Suppressor macrophage treated with lipopolysaccharide for 4 hours (primary cell): ENCODE measurements at regions not wholly inside any gene's neighbourhood (a gene's known extent, or its start where the extent isn't known, plus 50 kb on each side); places are given as distances from the start of the nearest gene placed in this dataset.
A peak's percentile ranks its signal among the peaks of the same experiment; 100 is the strongest.

Experiments
- DNase-seq: peaks from one replicate; pipeline ENCODE4 v3.0.0-alpha.2; 2020

DNA sequence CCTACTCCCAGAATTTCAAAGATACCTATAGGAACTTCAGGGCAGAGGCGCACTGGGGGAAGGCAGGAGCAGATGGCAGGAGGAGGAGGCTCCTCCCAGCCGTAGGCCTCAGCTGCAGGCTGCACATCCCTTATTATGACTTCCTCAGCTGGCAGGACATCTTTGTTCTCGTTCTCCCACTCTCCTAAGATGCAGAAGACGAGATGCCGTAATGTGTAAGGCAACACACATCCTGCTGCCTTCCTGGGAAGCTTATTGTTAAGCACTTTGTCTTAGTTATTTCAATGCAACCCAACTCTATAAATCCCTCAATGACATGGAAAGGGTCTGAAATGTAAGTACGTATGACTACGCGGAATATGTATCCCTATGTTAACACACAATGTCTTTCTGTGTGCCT, 599.8 kb upstream of the MGMT start:
- no peak for DNase-seq

DNA sequence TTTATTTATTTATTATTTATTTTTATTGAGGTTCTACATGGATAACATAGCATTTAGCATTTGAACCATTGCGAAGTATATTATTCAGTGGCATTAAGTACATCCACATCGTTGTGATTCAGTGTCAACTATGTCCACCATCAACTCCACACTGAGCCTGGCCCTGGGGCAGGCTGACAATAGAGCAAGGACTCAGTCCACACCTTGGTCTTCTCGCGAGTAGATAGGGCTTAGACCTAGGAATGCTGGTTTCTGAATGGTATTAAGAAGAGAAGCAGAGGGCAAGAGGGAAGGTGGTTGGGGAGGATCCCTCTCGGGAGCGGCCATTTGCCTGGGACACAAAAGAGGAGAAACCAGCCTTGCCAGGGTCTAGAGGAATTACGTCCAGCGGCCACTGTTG, 599.2 kb upstream of the MGMT start:
- DNase-seq = no peak

DNA sequence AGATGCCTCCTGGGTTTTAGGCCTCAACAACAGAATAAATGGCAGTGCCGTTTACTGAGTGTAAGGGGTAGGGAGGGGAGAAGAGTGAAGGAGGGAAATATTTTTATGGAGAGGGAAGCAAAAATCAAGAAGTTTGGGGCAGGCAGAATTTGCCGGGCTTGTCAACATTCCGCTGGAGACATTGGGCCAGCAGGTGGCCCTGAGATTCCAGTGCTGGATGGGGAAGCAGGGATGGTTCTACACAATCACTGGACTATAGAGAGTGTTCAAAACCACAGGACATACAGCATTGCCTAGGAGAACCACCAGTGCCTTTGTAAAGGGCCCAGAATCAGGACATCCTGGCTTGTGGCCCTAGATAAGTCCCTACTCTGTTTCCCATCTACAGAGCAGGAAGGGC, 598.6 kb upstream of the MGMT start:
- DNase-seq = no peak

DNA sequence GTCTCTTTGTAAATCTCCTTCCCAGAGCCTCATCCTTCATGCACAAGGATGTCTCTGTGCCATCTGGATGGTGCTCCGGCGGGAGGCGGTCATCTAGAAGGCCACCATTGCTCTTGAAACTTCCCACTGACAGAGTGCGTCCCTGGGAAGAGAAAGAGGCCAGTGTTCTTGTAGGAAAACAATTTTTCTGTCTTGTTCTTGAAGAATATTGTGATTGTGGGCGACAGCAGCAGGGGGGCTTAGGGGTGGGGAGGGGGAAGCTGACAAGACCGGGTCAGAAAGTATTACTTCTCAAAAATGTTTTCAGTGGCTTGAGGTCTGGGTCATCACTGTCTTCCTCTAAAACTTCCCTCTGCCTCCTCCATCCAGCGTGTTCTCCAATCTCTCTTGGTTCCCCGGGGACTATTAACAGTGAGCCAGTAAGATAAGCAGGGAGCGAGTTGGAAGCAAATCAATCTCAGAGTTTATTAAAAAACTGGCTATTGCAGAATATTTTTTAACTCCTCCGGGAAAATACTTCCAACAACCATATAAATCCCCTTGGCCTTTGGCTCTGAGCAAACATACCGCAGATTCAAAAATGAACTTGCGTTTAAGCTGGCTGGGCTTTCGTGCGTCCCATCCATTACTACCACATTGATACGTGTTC, 597.8 kb upstream of the MGMT start:
- no peak for DNase-seq

DNA sequence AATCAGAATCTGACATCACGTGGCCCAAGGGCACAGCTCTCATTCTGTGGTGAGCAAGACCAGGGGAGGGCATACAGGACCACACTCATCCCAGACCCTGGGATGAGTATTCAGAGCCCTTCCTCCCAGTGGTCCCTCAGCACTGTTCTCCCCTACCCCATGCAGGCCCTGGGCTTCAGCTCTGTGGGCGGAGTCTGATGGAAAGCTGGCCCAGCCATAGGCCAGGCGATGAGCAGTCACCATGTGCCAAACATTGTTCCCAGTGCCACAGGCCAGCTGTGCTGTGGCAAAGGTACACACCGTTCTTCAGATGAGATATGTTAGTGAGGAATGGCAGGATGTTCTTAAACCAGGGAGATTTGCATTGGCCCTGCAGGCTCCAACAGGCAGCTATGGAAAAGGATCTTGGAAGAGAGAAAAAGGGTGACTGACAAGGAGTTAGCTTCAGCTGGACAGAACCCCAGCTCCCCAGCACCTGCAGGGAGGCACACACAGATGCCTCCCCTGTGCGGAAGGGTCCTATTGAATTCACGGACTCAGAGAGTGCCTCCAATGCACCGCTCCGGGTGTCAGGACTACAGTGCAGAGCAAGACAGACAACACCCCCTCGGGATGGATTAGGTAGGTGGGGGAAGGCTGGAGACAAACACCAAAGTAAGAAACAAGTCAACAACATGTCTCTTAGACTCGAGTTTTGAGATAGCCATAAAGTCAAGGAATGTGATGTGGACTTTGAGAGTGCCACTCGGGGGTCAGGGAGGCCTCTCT, 596.0 kb upstream of the MGMT start:
- no peak for DNase-seq

DNA sequence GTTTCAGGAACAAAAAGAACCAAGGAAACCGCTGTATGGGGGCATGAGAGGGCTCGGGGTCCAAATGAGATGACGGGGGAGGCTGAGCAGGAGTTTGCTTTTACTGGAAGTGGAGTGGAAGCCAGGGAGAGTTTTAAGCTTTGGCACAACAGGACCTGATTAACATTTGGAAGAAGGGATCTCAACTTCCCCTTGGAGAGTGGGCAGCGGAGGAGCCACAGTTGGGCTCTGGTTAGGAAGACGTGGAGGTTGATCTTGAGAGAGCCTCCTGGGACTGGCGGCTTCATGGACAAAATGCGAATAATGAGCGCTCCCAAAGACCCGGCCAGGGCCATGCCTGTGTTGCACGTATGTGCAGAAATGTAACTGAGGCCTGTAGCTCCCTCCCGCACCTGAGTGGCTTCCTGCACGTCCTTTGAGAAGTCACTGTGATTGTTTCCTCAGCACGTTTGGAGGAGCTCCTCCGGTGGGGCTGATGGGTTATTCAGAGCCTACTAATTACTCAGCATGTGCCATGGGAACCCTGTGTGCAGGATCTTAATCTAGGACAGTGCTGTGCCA, 595.3 kb upstream of the MGMT start:
- no peak for DNase-seq

DNA sequence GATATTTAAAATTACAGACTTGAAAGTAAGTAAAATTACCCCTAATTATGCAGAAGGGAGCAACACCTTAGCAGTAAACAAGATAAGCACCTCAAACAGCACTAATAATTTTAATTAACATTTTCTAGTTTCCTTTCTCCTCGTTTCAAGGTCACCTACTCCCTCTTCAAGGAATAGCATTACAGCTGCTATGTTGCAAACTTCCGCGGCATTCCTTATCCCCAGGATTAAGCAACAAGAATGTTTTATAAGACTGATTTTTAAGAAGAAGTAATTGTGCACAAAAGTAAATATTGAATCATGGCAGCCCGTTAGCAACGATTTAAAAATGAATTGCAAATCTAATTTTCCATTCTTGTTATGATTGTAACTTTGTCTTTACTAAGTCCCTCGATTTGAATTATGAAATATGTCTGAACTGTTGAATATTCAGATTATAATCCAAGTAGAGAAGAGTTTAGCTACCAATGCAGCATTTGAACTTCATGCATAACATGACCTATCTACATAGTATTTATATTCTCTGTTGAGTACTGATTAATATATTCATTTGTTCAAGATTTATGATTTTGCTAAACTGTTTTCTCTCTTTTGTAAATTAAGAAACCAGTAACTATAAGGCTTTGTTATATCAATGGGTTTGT, 593.5 kb upstream of the MGMT start:
- no peak for DNase-seq

DNA sequence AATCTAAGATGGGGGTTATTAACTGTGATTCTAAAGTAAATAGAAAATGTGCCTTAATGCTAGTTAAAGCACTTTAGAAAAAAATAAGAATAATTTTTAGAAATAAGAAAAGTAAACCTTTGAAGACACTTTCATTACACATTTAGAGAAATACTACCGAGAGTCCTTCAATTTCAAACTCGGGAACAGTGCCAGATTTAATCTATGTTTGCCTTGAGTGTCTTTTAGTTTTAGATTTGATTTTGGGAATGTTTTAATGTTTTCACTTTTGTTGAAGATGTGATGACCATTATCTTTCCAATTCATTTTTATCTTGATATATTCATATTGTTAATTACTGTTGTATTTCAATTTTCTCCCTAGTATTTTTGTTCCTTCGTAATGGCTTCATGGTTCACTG, 592.7 kb upstream of the MGMT start:
- DNase-seq = no peak

DNA sequence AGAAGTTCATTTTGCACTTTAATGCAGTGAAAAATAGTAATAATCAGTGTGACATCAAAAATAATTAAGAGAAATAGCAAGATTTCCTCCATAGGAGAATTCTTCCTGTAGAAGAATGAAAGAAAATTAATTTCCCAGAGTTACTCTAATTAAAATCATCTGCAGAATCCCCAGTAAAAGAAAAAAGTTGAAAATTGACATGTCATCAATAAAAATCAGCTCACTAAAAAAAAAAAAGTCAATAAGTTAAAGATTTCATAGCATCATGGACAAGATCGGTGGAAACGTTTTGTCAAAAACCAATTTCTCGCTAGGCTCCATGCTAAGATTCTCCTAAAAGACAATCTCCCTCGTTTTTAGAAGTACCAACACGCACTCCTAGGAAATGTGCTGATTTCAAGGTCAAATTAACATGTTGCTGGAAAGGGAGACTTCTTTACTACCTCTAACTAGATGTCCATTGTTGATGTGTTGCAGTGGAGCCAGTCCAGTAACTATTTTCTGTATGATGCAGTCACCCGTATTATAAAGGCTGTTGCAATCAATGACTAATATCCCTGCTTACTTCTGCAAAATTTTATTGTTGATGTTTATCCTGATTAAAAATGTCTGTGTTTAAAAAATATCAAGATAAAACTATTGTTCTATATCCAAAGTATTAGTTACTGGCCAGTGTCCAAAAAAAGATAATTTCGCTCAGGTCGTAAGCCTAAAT, 591.9 kb upstream of the MGMT start:
- DNase-seq = peak; percentile 15

DNA sequence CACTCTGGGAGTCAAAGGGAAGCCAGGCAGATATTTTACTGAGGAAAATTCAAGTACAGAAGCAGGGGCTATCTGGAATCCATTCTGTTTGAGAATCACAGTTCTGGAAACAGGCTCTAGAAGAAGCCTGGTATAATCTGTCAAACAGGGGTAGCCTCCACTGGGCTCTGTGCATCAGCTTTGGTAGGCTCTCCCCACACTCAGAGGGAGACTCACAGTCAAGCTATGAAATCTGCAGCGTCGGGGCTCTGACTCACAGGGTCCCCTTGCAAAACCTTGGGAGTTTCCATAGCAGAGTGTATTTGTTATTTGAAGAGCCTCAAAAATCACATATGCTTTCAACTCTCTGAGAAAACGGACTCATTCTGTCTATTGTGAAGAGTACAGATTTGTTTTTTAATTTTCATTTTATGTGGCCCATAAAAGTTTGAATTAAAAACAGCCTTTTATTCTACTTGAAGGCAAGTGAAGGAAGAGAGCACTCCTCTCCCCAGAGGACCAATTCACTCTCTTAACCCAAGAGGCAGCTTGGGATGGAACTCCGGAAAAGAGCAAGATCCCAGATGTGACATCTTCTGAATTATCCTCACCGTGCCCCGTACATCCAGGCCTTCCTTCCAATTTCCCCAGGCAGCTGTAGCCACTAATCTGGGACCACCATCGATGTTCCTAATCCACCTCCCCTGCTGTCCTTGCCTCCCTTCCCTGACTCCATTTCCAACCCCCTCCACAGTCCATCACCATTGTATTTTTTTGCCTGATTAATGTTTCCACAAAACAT, 590.9 kb upstream of the MGMT start:
- DNase-seq = peak; percentile 23

DNA sequence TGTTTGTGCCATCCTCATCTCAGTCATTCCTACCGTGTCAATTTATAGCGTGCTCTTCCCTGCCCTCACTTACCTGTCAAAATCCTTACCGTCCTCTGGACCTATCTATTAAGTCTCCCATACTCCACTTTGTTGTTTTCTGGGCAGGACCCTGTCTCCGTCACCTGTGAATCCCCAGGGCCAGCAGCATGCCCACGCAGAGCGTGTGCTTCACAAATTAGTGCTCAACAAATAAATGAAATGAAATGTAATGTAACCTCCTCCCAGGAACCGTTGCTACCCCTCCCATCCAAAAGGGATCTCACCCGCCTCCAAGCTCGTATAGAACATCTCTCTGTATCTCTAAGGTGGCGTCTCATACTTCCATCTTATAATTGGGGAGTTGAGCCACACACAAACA, 589.9 kb upstream of the MGMT start:
- DNase-seq = no peak

DNA sequence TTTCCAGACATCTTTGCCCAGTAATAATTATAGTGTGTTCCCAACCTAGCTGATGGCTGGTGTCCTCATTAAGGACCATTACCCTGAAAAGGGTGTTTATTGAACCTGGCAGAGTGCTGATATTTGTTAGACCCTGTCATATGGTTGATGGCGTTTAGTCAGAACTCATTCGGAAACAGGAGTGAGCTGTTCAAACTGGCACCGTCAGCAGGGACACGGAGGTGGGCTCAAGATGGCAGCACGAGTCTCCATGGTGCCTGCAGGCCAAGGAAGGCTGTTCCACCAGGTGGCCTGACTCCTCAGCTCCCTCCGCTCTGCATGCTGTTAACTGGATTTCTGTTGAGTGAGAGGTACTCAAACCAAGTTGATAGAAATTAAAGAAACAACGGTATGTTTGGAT, 589.1 kb upstream of the MGMT start:
- DNase-seq = no peak

DNA sequence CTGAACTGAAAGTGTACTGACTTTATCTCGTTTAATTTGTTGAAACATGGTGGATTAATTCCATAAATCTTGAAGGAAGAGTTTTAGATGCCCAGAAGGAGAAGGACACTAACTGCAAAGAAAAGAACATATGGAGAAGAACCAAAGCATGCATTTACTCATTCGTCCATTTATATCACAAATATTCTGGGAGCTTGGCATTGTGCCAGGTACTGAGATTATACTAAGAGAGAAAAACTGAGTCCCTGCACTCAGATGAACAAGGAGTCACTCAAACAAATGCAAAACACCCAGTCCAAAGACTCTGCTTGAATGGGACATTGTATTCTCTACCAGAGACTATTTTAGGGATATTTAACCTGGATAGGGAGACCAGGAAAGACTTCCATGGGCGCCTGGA, 588.0 kb upstream of the MGMT start:
- no peak for DNase-seq

DNA sequence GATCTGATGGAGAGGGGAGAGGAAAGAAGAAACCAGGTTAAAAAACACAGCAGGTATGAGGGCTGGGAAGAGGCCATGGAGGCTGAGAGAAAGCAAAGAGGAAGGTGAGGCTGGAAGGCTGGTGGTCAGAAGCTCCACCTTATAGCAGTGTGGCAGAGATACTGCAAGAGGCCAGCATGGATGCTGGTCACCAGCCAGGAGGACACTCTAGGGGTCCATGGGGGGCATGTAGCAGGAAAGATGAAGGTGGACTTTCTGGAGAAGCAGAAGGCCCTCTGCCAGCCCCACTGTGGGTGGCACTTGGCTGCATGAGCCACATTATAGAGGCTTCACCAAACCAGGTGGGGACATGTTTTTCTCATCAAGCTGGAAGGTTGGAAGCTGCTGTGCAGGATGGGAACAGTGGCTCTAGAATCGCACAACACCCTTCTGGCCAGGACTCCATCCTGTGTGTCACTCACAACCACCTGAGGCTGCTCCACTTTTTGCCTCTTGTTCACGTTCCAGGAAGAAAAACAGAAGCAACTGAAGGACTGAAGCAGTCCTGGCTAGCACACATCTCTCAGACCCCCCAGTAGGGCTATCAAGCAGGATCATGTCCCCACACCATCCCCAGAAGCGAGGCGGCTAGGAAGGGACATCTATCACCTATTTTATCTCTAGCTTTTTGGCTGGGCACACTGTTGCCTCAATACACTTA, 587.5 kb upstream of the MGMT start:
- DNase-seq = no peak

DNA sequence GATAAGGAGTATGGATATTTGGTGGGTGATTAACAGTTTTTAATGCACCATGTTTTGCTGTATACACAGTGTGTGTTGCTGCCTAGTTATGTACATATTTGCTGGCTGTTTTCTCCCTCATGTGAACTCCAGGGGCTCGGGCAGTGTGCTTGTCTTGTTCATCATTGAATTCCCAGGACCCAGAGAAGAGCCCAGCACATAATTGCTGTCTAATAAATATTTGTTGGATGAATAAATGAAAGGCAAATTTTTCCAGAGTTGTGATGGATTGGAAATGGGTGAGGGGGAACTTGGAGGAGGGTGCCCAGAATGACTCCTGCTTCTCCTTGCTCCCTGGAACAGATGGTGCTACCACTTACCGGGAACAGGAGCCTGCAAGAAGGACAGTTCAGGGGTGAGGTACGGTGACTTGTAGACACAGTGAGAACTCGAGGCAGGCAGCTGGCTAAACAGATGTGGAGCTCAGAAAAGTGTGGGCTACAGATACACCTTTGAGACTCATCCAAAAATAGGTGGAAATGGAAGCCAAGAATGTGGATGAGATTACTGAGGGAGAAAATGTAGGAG, 586.8 kb upstream of the MGMT start:
- no peak for DNase-seq

DNA sequence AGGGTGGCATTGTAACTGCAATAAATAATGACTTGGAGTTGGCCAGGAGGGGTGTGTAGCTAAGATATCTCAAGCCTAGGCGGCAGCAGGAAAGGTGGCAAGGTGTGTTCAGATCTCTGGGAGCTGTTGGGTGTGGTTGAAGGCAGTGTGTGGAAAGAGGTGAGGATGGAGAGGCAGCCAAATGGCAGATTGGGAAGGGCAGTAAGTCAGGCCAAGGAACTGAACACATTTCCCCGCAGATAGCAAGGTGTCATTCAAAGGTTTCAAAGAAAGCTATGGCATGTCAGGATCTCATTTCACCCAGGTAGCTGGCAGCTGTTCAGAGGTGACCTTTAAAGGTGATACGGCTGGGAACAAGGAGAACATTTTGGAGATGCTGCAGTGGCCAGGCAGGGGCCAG, 586.0 kb upstream of the MGMT start:
- DNase-seq = no peak

DNA sequence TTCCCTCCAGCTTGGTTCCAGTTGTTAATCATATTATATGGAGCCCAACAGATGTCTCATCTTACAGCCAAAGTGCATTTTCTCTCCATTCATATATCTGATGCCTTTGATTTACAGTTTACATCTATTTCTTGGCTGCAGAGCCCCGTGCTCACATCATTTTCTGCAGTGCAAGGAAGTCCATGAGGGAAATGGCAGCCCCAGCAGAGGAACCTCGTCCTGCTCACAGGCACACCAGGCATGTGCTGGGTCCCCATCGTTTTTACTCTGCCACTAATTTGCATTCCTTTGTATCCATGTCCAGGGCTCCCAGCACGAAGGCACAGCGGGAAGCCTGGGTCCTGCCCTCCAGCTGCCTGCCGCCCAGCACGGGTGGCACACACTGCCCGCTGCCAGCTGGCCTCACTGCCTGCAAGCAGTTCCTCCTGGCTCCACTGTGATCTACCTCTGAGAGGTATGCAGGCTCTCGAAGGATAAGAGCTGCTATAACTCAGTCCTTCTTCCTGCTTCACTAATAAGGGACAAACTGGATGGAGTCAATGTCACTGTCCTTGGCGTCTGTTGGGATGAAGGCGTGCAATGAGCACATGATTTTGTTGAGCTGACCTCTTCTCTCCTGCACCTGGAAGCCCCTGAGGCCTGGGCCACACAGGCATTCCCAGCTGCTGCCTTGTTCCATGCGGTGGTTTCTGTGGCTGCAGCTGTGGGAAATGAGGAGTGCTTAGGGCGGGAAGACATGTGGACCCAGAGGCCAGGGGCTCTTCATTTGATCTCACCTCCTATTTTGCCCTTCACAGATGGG, 583.6 kb upstream of the MGMT start:
- DNase-seq = no peak

DNA sequence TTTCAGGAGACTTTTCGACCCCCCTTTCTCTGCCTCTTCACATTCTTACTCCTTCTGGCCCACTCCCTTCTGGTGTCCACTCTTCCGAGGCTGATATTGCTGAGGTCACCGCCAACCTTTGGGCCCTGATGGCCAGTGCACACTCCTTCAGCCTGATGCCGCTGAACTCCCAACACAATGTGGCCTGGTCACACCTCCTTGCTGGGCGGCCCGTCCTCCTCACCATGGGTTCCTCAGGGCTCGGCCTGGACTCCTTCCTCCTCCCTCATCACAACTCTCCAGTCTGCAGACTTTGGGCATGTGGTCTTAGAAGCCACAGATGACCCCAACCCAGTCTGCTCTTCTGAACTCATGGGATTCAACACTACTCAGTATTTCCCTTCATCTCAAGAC, 583.0 kb upstream of the MGMT start:
- DNase-seq = no peak

DNA sequence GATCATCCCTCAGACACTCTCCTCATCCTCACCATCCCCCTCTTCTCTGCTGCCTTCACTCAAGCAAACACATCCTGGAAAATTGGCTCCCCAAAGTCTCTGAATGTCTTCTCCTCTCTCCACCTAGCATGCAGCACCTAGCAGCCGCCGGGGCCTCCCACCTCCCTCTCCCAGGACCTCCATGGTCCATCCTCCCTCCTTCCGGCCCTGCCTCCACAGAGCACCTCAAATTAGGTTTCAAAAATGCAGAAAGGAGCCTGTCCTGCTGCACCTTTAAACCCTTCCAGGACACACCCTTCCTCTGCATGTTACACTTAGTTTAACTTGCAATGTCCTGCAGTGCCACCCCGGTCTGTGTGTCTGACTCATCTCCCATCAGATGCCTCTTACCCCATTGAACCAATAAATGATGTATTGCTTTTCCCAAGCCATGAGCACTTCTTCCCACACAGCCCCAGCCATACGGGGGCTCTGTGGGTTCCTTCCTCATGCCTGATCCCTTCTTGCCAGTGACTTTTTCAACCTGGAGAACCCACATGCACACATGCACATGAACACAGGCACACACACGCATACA, 582.5 kb upstream of the MGMT start:
- DNase-seq = no peak
